ENCODE measurements at regions not wholly inside any gene's neighbourhood (a gene's known extent, or its start where the extent isn't known, plus 50 kb on each side); places are given as distances from the start of the nearest gene placed in this dataset.
A peak's percentile ranks its signal among the peaks of the same experiment; 100 is the strongest.

DNA sequence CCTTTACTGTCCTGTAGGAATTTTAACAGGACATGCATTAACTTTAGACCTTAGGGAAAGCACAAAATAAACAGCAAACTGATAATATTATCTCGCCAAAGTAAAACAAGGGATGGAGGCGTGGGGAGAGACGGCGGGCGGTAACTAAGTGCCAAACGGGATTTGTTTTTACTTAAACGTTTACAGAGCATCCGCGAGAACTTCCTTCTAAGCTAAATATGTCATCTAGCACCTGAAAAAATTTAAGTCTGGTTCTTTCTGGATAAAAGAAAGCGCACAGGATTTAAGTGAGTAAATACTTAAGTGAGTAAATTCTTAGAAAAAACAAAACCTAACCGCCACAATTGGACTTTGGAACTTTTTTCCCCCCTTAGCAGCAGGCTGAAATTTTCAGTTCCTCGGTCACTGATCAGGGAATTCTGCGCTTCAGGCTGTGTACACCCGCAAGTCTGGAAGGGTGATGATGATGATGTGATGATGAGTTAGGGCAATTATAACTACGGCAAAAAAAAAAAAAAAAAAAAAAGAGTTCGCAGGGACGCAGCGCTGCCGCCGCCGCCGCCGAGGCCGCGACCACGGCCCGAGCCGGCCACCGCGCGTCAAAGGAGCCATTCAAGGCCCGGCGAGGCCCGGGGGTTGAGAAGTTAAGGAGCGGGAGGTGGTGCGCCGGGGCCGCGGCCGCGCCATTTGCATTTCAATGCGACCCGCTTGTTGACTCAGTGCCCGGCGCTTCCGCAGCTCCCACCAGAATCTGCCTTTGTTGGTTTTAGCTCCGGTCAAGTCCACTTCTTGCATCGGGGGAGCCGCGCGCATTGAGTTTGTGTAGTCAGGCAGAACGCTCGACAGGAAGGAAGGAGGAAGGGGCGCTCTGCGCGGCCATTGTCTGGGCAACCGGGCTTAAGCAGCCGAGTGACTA is 108.8 kb downstream of the SPRY1 start:
- peak; percentile 67 for DNase-seq
- Histone ChIP-seq H3K36me3 (no peaks in the 10 kb centered on the region), H3K27me3 (ENCODE audit: low read depth) (no peaks in the 10 kb centered on the region), H3K4me1 (peaks cover 13% of the 10 kb centered on the region), H3K9me3 (replicated peaks) (no peaks in the 10 kb centered on the region), H3K4me3 (peak overlapping the region; percentile 72), H3K27ac (replicated peaks) (peak overlapping the region; percentile 77)
- intact Hi-C loops (cut with micrococcal nuclease), result no loop called here
- TF ChIP-seq, protein P1, sequence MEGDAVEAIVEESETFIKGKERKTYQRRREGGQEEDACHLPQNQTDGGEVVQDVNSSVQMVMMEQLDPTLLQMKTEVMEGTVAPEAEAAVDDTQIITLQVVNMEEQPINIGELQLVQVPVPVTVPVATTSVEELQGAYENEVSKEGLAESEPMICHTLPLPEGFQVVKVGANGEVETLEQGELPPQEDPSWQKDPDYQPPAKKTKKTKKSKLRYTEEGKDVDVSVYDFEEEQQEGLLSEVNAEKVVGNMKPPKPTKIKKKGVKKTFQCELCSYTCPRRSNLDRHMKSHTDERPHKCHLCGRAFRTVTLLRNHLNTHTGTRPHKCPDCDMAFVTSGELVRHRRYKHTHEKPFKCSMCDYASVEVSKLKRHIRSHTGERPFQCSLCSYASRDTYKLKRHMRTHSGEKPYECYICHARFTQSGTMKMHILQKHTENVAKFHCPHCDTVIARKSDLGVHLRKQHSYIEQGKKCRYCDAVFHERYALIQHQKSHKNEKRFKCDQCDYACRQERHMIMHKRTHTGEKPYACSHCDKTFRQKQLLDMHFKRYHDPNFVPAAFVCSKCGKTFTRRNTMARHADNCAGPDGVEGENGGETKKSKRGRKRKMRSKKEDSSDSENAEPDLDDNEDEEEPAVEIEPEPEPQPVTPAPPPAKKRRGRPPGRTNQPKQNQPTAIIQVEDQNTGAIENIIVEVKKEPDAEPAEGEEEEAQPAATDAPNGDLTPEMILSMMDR (IDR thresholded peaks at IDR 0.05; ENCODE audit: borderline replicate concordance), result no peak

DNA sequence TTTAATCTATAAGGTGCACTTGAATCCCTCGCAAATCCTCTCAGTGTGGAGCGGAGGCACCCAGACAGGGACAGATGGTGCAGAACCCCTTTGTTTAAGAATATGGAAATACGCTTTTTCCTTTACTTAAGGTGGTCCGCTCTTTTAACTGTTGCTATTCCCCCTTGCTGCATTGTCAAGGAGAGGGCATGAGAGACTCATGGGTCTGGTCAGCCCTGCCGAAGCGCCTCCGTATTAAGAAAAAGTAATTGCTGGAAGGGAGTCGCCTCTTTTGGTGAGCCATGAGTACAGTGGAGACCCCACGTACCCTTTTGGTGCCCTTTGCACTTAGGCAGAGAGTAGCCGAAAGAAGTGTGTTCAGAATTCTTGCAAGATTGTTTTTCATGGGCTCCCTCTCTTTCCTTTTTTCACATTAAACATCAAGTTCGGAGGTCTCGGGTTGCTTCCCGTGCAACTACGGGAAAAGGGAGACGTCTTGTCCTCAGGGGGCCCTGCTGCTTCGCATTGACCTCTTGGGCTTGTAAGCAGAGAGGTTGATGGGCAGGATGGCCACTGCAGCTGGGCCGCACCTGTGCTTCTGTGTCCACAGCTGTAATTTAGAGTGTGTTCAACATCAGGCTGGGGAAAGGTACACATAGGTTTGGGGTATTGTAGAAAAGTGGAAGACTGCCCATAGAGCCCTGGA is 109.6 kb downstream of the SPRY1 start:
- no peaks in the 10 kb centered on the region for H3K27me3 ChIP-seq (ENCODE audit: low read depth)
- DNase-seq, result no peak
- H3K4me3 ChIP-seq, result peak overlapping the region; percentile 72
- intact Hi-C loops (cut with micrococcal nuclease), result no loop called here
- no peaks in the 10 kb centered on the region for H3K36me3 ChIP-seq
- H3K4me1 ChIP-seq, result peaks cover 13% of the 10 kb centered on the region
- no peaks in the 10 kb centered on the region for H3K9me3 ChIP-seq (replicated peaks)
- peak overlapping the region; percentile 77 for H3K27ac ChIP-seq (replicated peaks)
- TF ChIP-seq, protein P1 (IDR thresholded peaks at IDR 0.05; ENCODE audit: borderline replicate concordance), result no peak

DNA sequence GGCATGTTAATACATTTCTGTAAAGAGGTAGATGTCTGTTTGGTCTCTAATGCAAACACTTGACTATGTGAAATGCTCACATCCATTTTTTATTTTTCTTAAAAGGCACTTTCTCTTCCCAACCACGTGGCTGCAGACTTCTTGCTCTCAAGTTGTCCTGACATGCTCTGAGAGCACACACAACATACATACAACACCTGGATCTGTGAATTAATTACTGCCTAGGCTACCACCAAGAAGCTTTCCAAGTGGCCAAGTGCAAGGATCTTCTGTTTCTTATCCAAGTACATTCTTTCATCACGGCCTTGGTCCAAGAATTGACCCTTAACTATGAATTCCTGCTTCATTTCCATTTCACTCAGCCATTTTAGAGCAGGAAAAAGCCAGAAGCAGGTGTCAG is 110.8 kb downstream of the SPRY1 start:
- TF ChIP-seq, protein P1 (IDR thresholded peaks at IDR 0.05; ENCODE audit: borderline replicate concordance), result no peak
- H3K4me3 ChIP-seq, result no peak overlapping the region
- H3K4me1 ChIP-seq, result peaks cover 13% of the 10 kb centered on the region

DNA sequence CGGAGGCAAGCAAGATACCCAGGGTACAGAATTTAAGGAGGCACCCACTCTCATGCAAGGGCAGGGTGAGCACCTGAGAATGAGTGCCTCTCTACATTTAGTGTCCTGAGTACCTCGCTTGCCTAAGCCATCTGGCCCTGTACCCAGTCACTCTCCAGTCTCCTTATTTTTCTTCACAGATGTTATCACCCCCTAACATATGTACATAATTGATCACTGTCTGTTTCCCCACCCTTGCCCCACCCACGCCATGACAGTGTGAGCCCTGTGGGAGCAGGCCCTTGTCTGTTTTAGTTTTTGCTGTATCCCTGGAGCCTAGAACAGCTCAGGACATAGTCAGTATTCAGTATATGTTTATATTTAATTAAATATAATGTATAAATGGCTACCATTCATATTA is 113.6 kb downstream of the SPRY1 start:
- H3K36me3 ChIP-seq, result no peaks in the 10 kb centered on the region
- no peak overlapping the region for H3K4me3 ChIP-seq
- no peaks in the 10 kb centered on the region for H3K9me3 ChIP-seq (replicated peaks)
- H3K4me1 ChIP-seq, result peaks cover 7% of the 10 kb centered on the region
- no peak overlapping the region for H3K27ac ChIP-seq (replicated peaks)
- intact Hi-C loops (cut with micrococcal nuclease), result no loop called here
- TF ChIP-seq, protein P1 (IDR thresholded peaks at IDR 0.05; ENCODE audit: borderline replicate concordance), result no peak
- no peak for DNase-seq
- no peaks in the 10 kb centered on the region for H3K27me3 ChIP-seq (ENCODE audit: low read depth)

More for the DNA sequence above, 110.8 kb downstream of the SPRY1 start:
- intact Hi-C loops (cut with micrococcal nuclease), result no loop called here
- H3K27ac ChIP-seq (replicated peaks), result no peak overlapping the region
- H3K9me3 ChIP-seq (replicated peaks), result no peaks in the 10 kb centered on the region
- no peak for DNase-seq
- H3K27me3 ChIP-seq (ENCODE audit: low read depth), result no peaks in the 10 kb centered on the region
- H3K36me3 ChIP-seq, result no peaks in the 10 kb centered on the region

DNA sequence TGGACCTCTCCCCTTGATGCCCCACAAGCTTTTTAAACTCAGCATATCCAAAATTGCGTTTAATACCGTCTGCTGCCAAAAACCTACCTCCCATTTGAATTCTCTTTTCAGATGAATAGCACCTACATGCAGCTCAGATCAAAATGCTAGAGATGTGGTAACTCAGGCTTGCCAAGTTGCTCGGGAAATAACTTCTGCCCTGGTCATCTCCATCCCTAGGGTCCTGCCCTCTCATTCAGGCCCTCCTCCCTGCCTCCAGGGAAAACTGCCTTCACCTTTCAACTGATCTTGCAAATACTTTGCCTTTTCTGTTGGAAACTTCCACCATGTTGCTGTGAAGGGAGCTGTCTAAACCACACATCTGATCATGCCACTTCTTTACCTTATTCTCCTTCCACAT is 114.1 kb downstream of the SPRY1 start:
- no peak for DNase-seq
- intact Hi-C loops (cut with micrococcal nuclease), result no loop called here
- peaks cover 4% of the 10 kb centered on the region for H3K4me1 ChIP-seq
- TF ChIP-seq, protein P1 (IDR thresholded peaks at IDR 0.05; ENCODE audit: borderline replicate concordance), result no peak
- H3K4me3 ChIP-seq, result no peak overlapping the region
- no peak overlapping the region for H3K27ac ChIP-seq (replicated peaks)
- no peaks in the 10 kb centered on the region for H3K27me3 ChIP-seq (ENCODE audit: low read depth)
- no peaks in the 10 kb centered on the region for H3K36me3 ChIP-seq
- H3K9me3 ChIP-seq (replicated peaks), result no peaks in the 10 kb centered on the region

All from left ventricle myocardium inferior (tissue), 1 donor.